Activated CD4-positive, alpha-beta T cell treated with anti-CD3 and anti-CD28 coated beads, Interleukin-2, amount 10 ng/mL, durations not matched to agents 24 days and 14 days (primary cell): ENCODE measurements at regions not wholly inside any gene's neighbourhood (a gene's known extent, or its start where the extent isn't known, plus 50 kb on each side); places are given as distances from the start of the nearest gene placed in this dataset.

Experiments
- DNase-seq: peaks from one replicate; pipeline ENCODE4 v3.0.0; 2022
- H3K27ac Mint-ChIP-seq: one replicate; pipeline ENCODE4 v1.8.0; 2022; ENCODE audit warnings: mild to moderate bottlenecking, mixed read lengths
- H3K27me3 Mint-ChIP-seq: one replicate; pipeline ENCODE4 v1.8.0; 2022; ENCODE audit warnings: mixed read lengths
- H3K36me3 Mint-ChIP-seq: one replicate; pipeline ENCODE4 v1.8.0; 2022; ENCODE audit warnings: low read depth, mild to moderate bottlenecking, mixed read lengths
- H3K4me1 Mint-ChIP-seq: one replicate; pipeline ENCODE4 v1.8.0; 2021; ENCODE audit warnings: mixed read lengths
- H3K4me3 Mint-ChIP-seq: one replicate; pipeline ENCODE4 v1.8.0; 2022; ENCODE audit warnings: mild to moderate bottlenecking, moderate library complexity, mixed read lengths
- H3K9me3 Mint-ChIP-seq: one replicate; pipeline ENCODE4 v1.8.0; 2021; ENCODE audit warnings: mixed read lengths
- intact Hi-C: fragments of 100-400 bp; cut with micrococcal nuclease; formaldehyde crosslinking; loops from one replicate; pipeline ENCODE4 v1.15.1; 2023

GRCh38 chr14:104277416-104278213, 139.2 kb downstream of the KIF26A start:
- Mint-ChIP-seq H3K4me3 (no peak overlapping the region), H3K4me1 (no peaks in the 10 kb centered on the region), H3K27me3 (no peaks in the 10 kb centered on the region), H3K36me3 (no peaks in the 10 kb centered on the region), H3K27ac (no peak overlapping the region), H3K9me3 (no peaks in the 10 kb centered on the region)
- intact Hi-C loops, result no loop called here
- no peak for DNase-seq

- intact Hi-C loops, result no loop called here
- Mint-ChIP-seq H3K27me3 (no peaks in the 10 kb centered on the region), H3K27ac (no peak overlapping the region), H3K9me3 (no peaks in the 10 kb centered on the region), H3K4me1 (no peaks in the 10 kb centered on the region), H3K36me3 (no peaks in the 10 kb centered on the region), H3K4me3 (no peak overlapping the region)
- no peak for DNase-seq
These were observed 139.8 kb downstream of the KIF26A start for GRCh38 chr14:104278214-104278534.

- DNase-seq, result no peak
- intact Hi-C loops, result no loop called here
- H3K27ac Mint-ChIP-seq, result no peak overlapping the region
- no peaks in the 10 kb centered on the region for H3K27me3 Mint-ChIP-seq
- no peaks in the 10 kb centered on the region for H3K4me1 Mint-ChIP-seq
- H3K9me3 Mint-ChIP-seq, result no peaks in the 10 kb centered on the region
- no peak overlapping the region for H3K4me3 Mint-ChIP-seq
- H3K36me3 Mint-ChIP-seq, result no peaks in the 10 kb centered on the region
These were observed 141.9 kb downstream of the KIF26A start for GRCh38 chr14:104280085-104280901.

GRCh38 chr14:104280902-104281767, 142.7 kb downstream of the KIF26A start:
- DNase-seq, result no peak
- Mint-ChIP-seq H3K27ac (no peak overlapping the region), H3K27me3 (no peaks in the 10 kb centered on the region), H3K36me3 (no peaks in the 10 kb centered on the region), H3K9me3 (no peaks in the 10 kb centered on the region), H3K4me1 (no peaks in the 10 kb centered on the region), H3K4me3 (no peak overlapping the region)
- intact Hi-C loops, result no loop called here

GRCh38 chr14:104281768-104282301, 143.4 kb downstream of the KIF26A start:
- DNase-seq, result no peak
- H3K4me3 Mint-ChIP-seq, result no peak overlapping the region
- H3K4me1 Mint-ChIP-seq, result no peaks in the 10 kb centered on the region
- no peak overlapping the region for H3K27ac Mint-ChIP-seq
- intact Hi-C loops, result no loop called here
- H3K27me3 Mint-ChIP-seq, result no peaks in the 10 kb centered on the region
- H3K36me3 Mint-ChIP-seq, result no peaks in the 10 kb centered on the region
- H3K9me3 Mint-ChIP-seq, result no peaks in the 10 kb centered on the region

- intact Hi-C loops, result no loop called here
- Mint-ChIP-seq H3K36me3 (no peaks in the 10 kb centered on the region), H3K4me1 (no peaks in the 10 kb centered on the region), H3K9me3 (no peaks in the 10 kb centered on the region), H3K27ac (no peak overlapping the region), H3K27me3 (no peaks in the 10 kb centered on the region), H3K4me3 (no peak overlapping the region)
- DNase-seq, result no peak
These were observed 144.2 kb downstream of the KIF26A start for GRCh38 chr14:104282332-104283196.

- intact Hi-C loops, result no loop called here
- no peak overlapping the region for H3K27ac Mint-ChIP-seq
- H3K4me1 Mint-ChIP-seq, result no peaks in the 10 kb centered on the region
- no peak for DNase-seq
- no peak overlapping the region for H3K4me3 Mint-ChIP-seq
- H3K27me3 Mint-ChIP-seq, result no peaks in the 10 kb centered on the region
- H3K9me3 Mint-ChIP-seq, result peaks cover under 1% of the 10 kb centered on the region
- no peaks in the 10 kb centered on the region for H3K36me3 Mint-ChIP-seq
These were observed 145.1 kb downstream of the KIF26A start for GRCh38 chr14:104283197-104284106.

- Mint-ChIP-seq H3K9me3 (peaks cover 8% of the 10 kb centered on the region), H3K4me1 (no peaks in the 10 kb centered on the region), H3K4me3 (no peak overlapping the region), H3K27ac (no peak overlapping the region), H3K36me3 (no peaks in the 10 kb centered on the region), H3K27me3 (no peaks in the 10 kb centered on the region)
- intact Hi-C loops, result no loop called here
- DNase-seq, result no peak
These were observed 145.8 kb downstream of the KIF26A start for GRCh38 chr14:104284107-104284592.

GRCh38 chr14:104284636-104285507, 146.5 kb downstream of the KIF26A start:
- Mint-ChIP-seq H3K36me3 (no peaks in the 10 kb centered on the region), H3K9me3 (peaks cover 9% of the 10 kb centered on the region), H3K27me3 (no peaks in the 10 kb centered on the region), H3K4me3 (no peak overlapping the region), H3K4me1 (no peaks in the 10 kb centered on the region), H3K27ac (no peak overlapping the region)
- no peak for DNase-seq
- intact Hi-C loops, result no loop called here

- H3K9me3 Mint-ChIP-seq, result peaks cover 9% of the 10 kb centered on the region
- no peaks in the 10 kb centered on the region for H3K36me3 Mint-ChIP-seq
- intact Hi-C loops, result no loop called here
- H3K4me1 Mint-ChIP-seq, result no peaks in the 10 kb centered on the region
- H3K27me3 Mint-ChIP-seq, result no peaks in the 10 kb centered on the region
- no peak overlapping the region for H3K4me3 Mint-ChIP-seq
- H3K27ac Mint-ChIP-seq, result no peak overlapping the region
- no peak for DNase-seq
These were observed 147.1 kb downstream of the KIF26A start for GRCh38 chr14:104285508-104285840.

- H3K27me3 Mint-ChIP-seq, result no peaks in the 10 kb centered on the region
- intact Hi-C loops, result no loop called here
- no peak for DNase-seq
- H3K9me3 Mint-ChIP-seq, result peaks cover 9% of the 10 kb centered on the region
- H3K27ac Mint-ChIP-seq, result no peak overlapping the region
- H3K36me3 Mint-ChIP-seq, result no peaks in the 10 kb centered on the region
- no peak overlapping the region for H3K4me3 Mint-ChIP-seq
- H3K4me1 Mint-ChIP-seq, result no peaks in the 10 kb centered on the region
These were observed 147.7 kb downstream of the KIF26A start for GRCh38 chr14:104286086-104286485.

GRCh38 chr14:104286496-104286895, 148.1 kb downstream of the KIF26A start:
- Mint-ChIP-seq H3K27me3 (no peaks in the 10 kb centered on the region), H3K4me1 (no peaks in the 10 kb centered on the region), H3K36me3 (no peaks in the 10 kb centered on the region), H3K27ac (no peak overlapping the region), H3K4me3 (no peak overlapping the region), H3K9me3 (peaks cover 9% of the 10 kb centered on the region)
- DNase-seq, result no peak
- intact Hi-C loops, result no loop called here
